Mesothelial cell of epicardium (in vitro differentiated cells): ENCODE measurements at regions not wholly inside any gene's neighbourhood (a gene's known extent, or its start where the extent isn't known, plus 50 kb on each side); places are given as distances from the start of the nearest gene placed in this dataset.
"Not testable (repeated sequence)": the region's sequence is repeated elsewhere in the genome, so short reads cannot be mapped to it uniquely, and the experiment has no call there.

ENCODE experiments used
- DNase-seq, 2 experiments: peaks; one replicate each; pipeline ENCODE4 v3.0.0; 2021; ENCODE audit warnings: low spot score in 2 of 2; ENCODE audit not compliant: unreplicated experiment in 2 of 2
- H3K27ac Mint-ChIP-seq: 2 replicates; pipeline ENCODE4 v1.8.0; 2021; ENCODE audit warnings: mixed read lengths
- H3K27me3 Mint-ChIP-seq: 2 replicates; pipeline ENCODE4 v1.8.0; 2021; ENCODE audit warnings: low read depth, mixed read lengths
- H3K36me3 Mint-ChIP-seq: 2 replicates; pipeline ENCODE4 v1.8.0; 2021; ENCODE audit warnings: mixed read lengths
- H3K4me1 Mint-ChIP-seq: 2 replicates; pipeline ENCODE4 v1.8.0; 2021; ENCODE audit warnings: mixed read lengths
- H3K4me3 Mint-ChIP-seq: 2 replicates; pipeline ENCODE4 v1.8.0; 2021; ENCODE audit warnings: mild to moderate bottlenecking, moderate library complexity, mixed read lengths
- H3K9me3 Mint-ChIP-seq: 2 replicates; pipeline ENCODE4 v1.8.0; 2021; ENCODE audit warnings: mixed read lengths
- TF ChIP-seq, protein P1 (sequence below): fragments of 200-600 bp; sonication (generic); IDR thresholded peaks from one replicate; pipeline ENCODE4 v1.5.0; 2021; ENCODE audit warnings: antibody characterized with exemption; ENCODE audit not compliant: unreplicated experiment

DNA sequence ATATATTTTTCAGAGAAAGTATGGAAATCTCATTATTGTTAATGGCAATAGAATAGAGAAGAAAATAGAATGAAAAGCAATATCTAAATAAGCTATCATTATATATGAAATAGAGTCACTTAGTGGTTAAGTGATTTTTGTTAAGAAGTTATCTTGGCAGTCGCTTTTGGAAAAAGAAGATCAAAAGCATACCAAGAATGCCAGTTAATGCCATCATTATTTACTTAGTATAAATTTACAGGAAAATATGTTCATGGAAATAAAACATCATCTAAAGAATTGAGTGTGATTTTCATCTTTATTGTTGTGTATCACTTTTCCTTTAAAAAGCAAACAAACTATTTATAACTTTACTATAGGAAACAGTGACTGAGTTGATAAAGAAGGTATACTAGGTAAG is 85.3 kb upstream of the GPR101 start:
- Mint-ChIP-seq H3K4me3 (no peak overlapping the region), H3K36me3 (no peaks in the 10 kb centered on the region), H3K4me1 (no peaks in the 10 kb centered on the region), H3K9me3 (peaks cover 39% of the 10 kb centered on the region), H3K27me3 (peaks cover 3% of the 10 kb centered on the region), H3K27ac (no peak overlapping the region)
- no peak for DNase-seq
- TF ChIP-seq, protein P1, sequence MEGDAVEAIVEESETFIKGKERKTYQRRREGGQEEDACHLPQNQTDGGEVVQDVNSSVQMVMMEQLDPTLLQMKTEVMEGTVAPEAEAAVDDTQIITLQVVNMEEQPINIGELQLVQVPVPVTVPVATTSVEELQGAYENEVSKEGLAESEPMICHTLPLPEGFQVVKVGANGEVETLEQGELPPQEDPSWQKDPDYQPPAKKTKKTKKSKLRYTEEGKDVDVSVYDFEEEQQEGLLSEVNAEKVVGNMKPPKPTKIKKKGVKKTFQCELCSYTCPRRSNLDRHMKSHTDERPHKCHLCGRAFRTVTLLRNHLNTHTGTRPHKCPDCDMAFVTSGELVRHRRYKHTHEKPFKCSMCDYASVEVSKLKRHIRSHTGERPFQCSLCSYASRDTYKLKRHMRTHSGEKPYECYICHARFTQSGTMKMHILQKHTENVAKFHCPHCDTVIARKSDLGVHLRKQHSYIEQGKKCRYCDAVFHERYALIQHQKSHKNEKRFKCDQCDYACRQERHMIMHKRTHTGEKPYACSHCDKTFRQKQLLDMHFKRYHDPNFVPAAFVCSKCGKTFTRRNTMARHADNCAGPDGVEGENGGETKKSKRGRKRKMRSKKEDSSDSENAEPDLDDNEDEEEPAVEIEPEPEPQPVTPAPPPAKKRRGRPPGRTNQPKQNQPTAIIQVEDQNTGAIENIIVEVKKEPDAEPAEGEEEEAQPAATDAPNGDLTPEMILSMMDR = no peak

DNA sequence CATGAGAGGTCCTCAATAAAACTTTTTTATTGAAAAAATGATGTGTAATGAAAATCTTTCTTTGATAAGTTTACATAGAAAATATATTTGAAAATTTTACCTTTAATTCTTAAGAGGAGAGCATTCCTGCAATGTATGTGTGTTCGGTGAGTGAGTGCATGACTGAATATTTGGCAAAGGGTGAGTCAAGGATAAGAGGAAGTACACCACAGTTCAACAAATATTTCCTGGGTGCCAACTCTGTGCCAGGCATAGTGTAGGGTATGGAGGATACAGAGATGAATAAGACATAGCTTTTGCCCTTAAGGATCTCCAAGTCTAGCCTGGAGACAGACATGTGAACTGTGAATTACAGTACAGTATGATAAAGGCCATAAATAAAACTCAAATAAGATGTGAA is 84.7 kb upstream of the GPR101 start:
- Mint-ChIP-seq H3K4me3 (no peak overlapping the region), H3K36me3 (no peaks in the 10 kb centered on the region), H3K27ac (no peak overlapping the region), H3K9me3 (peaks cover 34% of the 10 kb centered on the region), H3K27me3 (peaks cover 3% of the 10 kb centered on the region), H3K4me1 (no peaks in the 10 kb centered on the region)
- TF ChIP-seq, protein P1 = no peak
- DNase-seq = no peak

DNA sequence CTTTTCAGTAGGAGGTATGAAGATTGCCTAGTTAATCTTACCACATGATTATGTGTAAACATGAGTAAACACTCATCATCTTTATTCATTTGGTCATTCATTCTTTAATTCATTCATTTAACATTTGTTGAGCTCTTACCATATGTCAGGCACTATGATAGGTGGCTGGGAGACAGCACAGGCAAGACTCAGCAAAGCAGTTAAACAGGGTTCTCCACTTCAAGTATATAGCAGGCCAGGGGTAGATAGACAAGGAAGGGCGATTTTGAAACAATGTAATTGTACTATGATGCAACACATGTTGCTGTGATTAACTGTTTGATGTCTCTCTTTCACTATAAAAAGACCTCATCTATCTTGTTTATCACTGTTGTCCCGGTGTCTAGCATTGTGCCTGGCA is 84.3 kb upstream of the GPR101 start:
- Mint-ChIP-seq H3K9me3 (peaks cover 32% of the 10 kb centered on the region), H3K27ac (no peak overlapping the region), H3K4me1 (no peaks in the 10 kb centered on the region), H3K4me3 (no peak overlapping the region), H3K36me3 (no peaks in the 10 kb centered on the region), H3K27me3 (peaks cover 3% of the 10 kb centered on the region)
- TF ChIP-seq, protein P1 = no peak
- DNase-seq = no peak

DNA sequence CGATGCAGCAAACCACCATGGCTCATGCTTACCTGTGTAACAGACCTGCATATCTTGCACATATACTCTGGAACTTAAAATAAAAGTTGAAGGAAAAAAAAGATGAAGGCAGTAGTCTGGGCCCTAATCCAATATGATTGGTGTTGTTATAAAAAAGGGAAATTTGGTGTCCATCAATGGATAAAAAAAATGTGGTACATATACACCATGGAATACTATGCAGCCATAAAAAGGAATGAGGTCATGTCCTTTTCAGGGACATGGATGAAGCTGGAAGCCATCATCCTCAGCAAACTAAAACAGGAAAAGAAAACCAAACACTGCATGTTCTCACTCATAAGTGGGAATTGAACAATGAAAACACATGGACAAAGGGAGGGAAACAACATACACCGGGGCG is 74.1 kb upstream of the GPR101 start:
- not testable (repeated sequence) for DNase-seq, H3K4me1 Mint-ChIP-seq, H3K27me3 Mint-ChIP-seq, H3K27ac Mint-ChIP-seq, H3K4me3 Mint-ChIP-seq, H3K36me3 Mint-ChIP-seq
- H3K9me3 Mint-ChIP-seq = peaks cover 29% of the 10 kb centered on the region

DNA sequence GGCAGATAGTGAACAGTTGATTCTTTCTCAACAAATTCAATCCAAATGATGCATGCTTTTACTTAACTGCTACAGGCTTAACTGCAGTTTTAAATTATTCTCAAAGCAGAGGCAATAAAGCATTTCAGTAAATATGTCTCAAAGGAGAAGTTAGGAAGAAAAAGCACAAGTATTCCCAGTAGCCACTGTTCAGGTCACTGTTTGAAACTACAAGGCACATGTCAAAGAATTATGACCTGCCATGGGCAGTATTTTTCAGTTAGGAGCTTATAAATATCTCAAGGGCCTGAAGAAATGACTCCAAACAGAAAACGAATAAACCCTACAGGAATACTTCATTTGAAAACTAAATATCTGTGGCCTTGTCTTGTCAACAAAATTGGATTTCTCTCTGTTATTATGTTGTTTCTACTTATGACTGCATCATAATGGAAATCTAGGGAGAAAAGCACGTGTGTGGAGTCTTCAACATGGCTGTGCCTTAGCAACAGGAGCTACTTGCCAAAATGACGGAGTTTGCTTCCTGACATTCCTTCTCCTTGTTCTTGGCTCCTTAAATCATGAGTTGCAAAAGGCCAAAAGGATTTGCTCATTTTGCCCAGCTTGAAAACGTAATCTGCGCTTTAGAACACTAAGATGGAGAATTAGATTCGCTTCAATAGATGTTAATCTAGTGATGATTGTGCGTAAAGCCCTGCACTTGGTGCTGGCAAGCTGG is 67.6 kb upstream of the GPR101 start:
- DNase-seq = no peak
- H3K27me3 Mint-ChIP-seq = peaks cover 27% of the 10 kb centered on the region
- H3K36me3 Mint-ChIP-seq = no peaks in the 10 kb centered on the region
- H3K4me1 Mint-ChIP-seq = no peaks in the 10 kb centered on the region
- H3K4me3 Mint-ChIP-seq = no peak overlapping the region
- H3K27ac Mint-ChIP-seq = no peak overlapping the region
- TF ChIP-seq, protein P1 = no peak
- H3K9me3 Mint-ChIP-seq = peaks cover 13% of the 10 kb centered on the region
